HuH-7.5 (cell line): ENCODE measurements at regions not wholly inside any gene's neighbourhood (a gene's known extent, or its start where the extent isn't known, plus 50 kb on each side); places are given as distances from the start of the nearest gene placed in this dataset.
"Not testable (repeated sequence)": the region's sequence is repeated elsewhere in the genome, so short reads cannot be mapped to it uniquely, and the experiment has no call there.

ENCODE experiments used
- DNase-seq: peaks from one replicate; pipeline ENCODE4 v3.0.0; 2011; ENCODE audit warnings: low spot score

- no peak for DNase-seq
Measured at GRCh38 chr15:24150542-24150941, 463.4 kb upstream of the NDN start.

DNA sequence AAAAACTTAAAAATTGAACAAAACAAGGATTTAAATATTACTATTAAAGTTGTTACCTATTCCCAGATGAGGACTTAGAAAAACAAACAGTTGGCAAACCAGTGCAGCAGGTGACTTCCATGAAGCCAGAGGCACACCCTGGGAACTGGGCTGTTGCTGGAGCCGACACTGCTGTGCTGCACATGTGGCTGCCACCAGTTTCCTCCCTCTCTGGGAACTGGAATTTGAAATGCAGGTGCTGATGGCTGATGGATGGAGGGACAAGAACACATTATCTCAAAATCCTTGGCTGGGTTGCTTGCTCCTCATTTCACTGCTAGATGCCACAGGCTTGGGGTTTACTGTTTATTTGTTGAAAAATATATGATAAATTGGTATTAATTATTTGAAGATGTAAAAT lies 471.2 kb upstream of the NDN start:
- not testable (repeated sequence) for DNase-seq

- not testable (repeated sequence) for DNase-seq
Measured at GRCh38 chr15:24165512-24165911, 478.4 kb upstream of the NDN start.

- not testable (repeated sequence) for DNase-seq
Measured at GRCh38 chr15:24202297-24202696, 473.3 kb upstream of the NPAP1 start.

DNA sequence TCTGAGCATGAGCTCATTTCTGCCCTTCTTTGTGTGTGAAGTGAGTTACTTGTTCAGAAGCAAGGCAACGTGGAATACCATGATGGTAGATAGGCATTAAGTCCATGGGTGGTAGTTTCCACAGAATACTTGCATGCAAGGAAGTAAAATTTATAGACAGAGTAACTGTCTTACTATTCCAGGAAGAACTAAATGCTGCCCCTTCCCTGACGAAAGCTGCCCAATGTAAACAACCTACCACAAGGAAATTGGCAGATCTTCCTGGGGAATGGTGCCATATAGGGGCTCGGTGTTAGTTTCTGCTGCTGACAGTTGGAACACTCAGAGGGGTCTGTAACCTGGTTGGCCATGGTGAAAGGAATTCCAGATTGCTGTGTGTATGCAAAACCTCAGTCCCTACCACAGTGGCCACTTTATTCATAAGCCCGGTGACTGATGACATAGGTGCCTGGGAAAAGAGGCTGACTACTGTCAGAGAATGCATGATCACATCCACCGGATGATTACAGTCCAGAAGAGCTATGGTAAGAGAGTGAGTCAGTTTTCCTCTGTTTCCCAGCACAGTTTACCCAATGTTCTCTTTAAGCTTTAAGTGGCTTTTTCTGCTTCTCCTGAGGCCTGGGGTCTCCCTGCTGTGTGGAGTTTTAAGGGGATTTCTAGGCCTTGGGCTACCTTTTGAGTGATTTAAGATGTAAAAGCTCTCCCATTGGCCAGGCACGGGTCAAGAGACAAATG lies 463.7 kb upstream of the NPAP1 start:
- not testable (repeated sequence) for DNase-seq

DNA sequence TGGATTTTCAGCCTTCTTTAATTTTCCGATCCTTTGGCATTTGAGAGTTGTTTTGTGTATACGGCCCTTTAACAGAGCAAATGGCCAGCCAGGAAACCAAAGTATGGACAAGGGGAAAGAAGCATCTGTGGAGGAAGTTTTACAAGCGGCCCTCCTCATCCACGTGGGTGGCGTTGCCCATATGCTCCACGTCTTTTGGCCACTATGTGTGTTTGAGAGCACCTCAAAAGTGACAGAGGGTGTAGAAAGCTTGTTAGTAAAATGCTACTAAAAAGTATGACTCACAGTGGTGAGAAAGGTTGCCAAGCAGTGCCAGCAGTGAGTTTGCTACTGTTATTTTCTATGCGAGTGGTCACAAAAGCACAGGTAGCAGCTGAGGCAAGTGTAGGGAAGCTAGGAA lies 451.8 kb upstream of the NPAP1 start:
- DNase-seq, result no peak

GRCh38 chr15:24224161-24224560 lies 451.4 kb upstream of the NPAP1 start:
- DNase-seq, result no peak

DNA sequence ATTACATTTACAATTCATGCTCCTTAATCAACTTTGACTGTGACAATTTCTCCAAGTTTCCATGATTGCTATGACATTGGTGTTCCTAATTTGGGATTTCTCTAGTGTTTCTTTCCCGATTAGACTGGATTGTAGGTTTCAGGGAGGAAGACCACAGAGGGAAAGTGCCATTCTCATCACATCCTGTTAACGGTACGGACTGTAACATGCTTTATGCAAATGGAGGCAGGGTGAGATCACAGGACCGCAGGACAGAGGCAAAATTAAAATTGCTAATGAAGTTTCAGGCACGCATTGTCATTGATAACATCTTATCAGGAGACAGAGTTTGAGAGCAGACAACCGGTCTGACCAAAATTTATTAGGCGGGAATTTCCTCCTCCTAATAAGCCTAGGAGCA lies 446.7 kb upstream of the NPAP1 start:
- DNase-seq, result not testable (repeated sequence)

- DNase-seq, result not testable (repeated sequence)
Measured at GRCh38 chr15:24233134-24233533, 442.4 kb upstream of the NPAP1 start.

- DNase-seq, result not testable (repeated sequence)
Measured at GRCh38 chr15:24240580-24240979, 435.0 kb upstream of the NPAP1 start.

- not testable (repeated sequence) for DNase-seq
Measured at GRCh38 chr15:24259106-24259505, 416.5 kb upstream of the NPAP1 start.

DNA sequence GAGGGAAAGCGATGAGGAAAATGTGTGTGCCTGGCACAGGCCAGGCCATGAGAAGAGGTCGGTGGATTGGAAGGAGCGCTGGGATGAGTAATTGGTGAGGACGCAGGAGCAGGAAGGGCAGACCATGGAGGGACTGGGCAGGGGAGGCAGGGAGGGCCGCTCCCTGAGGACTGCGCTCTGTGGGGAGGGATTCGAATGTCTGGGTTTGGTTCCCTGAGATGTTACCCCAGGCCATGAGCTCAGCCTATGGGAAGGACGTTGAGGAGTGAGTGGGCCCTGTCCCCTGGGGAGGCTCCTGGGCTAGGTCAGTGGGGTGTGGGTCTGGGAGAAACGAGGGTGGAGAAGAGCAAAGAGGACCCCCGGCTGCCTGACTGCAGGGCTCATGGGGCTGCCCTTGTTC lies 415.2 kb upstream of the NPAP1 start:
- DNase-seq, result not testable (repeated sequence)

DNA sequence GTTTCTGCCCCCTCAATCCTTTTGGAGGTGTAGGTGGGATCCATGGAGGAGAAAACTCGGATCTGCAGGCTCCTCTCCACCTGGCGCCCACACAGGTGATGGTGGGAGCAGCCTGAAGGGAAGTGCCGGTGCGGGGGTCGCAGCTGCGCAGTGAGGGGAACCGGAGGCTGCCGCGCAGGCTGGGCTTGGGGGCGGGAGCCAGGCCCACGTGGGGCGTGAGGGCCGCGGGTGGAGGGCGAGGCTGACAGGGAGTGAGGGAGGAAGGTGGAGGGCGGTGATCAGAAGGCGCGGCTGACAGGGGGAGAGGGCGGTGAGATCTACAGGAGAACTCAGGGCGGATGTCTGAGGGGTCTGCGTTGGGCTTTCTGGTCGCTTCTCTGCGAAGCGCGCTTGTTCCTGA lies 414.7 kb upstream of the NPAP1 start:
- DNase-seq, result not testable (repeated sequence)

- DNase-seq, result not testable (repeated sequence)
Measured at GRCh38 chr15:24268536-24269165, 406.9 kb upstream of the NPAP1 start.

GRCh38 chr15:24269166-24269571 lies 406.4 kb upstream of the NPAP1 start:
- no peak for DNase-seq

DNA sequence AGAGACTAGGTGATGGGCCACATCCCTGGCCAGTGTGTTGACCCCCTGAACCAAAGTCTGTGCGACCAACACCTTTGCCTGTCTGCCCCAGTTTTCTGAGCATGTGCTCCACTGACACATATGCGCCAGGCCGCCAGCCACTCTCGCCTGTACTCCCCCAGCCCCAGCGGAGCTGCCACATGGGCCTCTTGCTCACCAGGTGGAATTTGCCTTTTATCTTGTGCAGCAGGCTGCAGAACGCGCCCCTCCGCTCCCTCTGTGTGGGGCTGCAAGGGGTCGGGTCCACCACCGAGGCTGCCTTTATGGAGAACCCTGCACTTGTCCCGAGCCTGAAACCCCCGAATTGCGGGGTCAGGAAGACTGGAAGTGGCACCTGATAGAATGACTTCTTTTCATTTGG lies 405.7 kb upstream of the NPAP1 start:
- no peak for DNase-seq

DNA sequence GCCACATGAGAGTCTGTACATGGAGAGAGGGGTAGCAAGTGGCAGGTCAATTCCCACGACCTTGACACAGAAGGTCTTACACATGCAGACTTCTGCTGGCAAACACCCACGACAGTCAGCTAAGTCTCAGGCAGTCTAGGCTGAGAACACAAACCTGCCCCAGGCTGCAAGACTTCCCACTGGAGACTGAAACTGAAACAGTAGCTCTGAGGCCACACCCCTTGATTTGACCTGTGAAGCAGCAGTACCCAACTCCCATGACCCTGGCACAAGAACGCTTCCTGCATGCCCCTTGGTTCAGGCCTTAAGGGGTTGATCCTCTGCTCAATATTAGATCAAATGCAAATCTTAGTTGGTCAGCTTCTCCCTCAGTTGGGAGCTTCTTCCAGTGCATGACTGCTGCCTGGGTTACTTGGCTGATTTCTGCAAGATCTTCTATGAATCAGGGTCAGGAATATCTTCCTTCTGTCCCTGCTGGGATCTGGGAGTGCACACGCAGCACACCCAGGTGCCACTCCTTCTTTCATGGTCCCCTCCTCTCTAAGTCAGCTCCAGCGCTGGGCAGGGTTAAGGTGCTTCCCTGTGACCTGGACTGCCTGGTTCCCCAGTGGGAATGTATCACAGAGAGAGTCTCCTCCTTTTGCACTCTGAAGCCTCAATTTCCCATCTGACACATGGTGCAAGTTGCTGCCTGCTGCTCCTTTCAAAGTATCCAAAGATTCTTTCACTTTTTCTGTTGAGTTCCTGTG lies 403.9 kb upstream of the NPAP1 start:
- not testable (repeated sequence) for DNase-seq

- DNase-seq, result no peak
Measured at GRCh38 chr15:24292837-24293236, 382.7 kb upstream of the NPAP1 start.

DNA sequence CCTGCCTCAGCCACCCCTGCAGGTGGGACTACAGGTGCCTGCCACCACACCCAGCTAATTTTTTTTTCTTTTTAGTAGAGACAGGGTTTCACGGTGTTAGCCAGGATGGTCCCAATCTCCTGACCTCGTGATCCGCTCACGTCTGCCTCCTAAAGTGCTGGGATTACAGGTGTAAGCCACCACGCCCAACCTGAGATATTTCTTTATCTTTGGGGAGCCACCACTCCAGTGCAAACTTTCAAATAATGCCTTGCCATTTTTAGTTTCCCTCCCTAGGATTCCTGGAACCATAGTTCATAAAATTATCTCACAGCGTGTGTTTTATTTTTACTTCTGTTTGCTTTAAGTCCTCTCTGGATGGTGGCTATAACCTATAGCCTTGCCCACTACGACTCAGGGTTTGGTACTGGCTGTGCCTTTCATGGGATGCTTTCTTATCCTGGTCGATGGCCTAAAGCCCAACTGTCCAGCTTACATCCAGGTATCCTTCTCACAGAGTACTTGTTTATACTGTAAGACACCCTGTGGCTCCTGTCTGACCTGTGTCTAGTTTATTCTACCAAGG lies 374.7 kb upstream of the NPAP1 start:
- DNase-seq, result not testable (repeated sequence)

DNA sequence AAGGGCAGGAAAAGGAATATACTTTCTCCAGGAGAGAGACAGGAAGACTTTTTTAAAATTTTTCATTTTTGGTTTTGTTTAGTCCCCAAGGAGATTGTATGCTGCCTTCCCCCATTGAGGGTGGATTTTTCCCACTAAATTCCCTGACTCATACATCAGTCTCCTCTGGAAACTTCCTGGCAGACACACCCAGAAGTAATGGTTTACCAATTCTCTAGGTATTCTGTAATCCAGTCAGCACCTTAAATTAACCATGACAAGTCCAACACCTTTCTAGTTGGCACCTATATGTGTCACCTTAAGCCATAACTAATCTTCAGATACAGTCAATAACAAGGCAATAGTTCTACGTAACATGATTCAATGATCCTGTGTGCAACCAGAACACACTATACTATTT lies 373.6 kb upstream of the NPAP1 start:
- DNase-seq, result not testable (repeated sequence)

DNA sequence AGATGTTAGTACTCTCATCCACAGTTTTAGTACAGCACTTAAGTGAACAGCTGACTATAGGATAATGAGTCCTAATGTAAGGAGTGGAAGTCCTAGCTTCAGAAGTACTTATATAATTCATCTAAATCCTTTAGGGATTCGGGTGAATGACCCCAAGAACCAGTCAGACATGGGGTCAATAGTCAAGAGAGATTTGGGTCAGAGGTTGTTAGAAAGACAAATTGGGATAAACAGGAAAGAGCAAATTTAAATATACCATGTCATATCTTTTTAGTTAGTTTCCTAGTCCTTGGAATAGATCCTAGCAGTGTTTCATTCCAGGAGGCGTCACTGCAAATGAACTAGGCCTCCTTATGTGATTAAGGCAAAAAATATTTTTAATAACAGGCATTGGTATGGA lies 370.8 kb upstream of the NPAP1 start:
- DNase-seq, result not testable (repeated sequence)

- DNase-seq, result not testable (repeated sequence)
Measured at GRCh38 chr15:24305643-24306042, 369.9 kb upstream of the NPAP1 start.

GRCh38 chr15:24309700-24310099 lies 365.9 kb upstream of the NPAP1 start:
- DNase-seq, result not testable (repeated sequence)
